COLO668 (cell line): ENCODE measurements at regions not wholly inside any gene's neighbourhood (a gene's known extent, or its start where the extent isn't known, plus 50 kb on each side); places are given as distances from the start of the nearest gene placed in this dataset.

Source experiments
- DNase-seq: peaks from one replicate; lab custom pipeline; 2025; ENCODE audit not compliant: unreplicated experiment; lab: John Stamatoyannopoulos, UW

GRCh38 chr4:126705266-126705665, 927.5 kb upstream of the INTU start:
- no peak for DNase-seq

GRCh38 chr4:126708716-126709115, 924.0 kb upstream of the INTU start:
- DNase-seq: no peak

DNA sequence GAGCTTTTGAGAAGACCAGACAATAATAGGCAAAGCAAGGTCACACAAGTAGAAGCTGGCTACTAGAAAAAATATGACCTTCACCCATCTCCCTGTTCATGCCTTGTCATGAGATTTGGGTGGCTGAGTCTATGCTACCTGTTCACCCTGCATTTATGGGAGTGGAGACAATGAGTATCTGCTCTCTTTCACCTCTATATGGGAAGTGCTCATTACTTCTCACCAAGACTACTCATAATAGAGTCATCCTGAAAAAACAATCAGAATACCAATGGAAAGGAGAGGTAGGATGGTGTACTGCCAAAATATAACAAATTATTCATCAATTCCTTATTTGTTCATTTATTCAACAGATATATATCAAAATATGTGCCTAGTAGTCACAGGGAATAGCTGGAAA, 921.8 kb upstream of the INTU start:
- DNase-seq: no peak

- no peak for DNase-seq
Observed at GRCh38 chr4:126715067-126715466, 917.7 kb upstream of the INTU start.

DNA sequence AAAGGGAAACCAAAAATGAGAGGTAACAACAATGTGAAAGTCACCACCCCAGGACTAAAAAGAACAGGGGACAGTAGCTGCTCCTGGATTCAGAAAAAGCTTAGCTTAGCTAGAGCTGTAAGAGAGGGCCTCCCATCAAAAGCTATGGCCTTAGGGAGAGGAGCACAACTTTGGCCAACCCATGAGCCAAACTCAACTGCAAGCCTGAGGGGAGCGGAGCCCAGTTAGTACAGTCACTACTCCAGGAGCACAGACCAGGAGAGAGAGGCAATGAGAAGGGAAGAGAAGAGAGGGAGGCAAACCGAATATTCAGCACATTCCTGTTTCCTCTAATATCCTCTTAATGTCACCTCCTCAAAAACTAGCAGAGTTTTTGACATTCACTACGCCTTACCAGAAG, 917.1 kb upstream of the INTU start:
- DNase-seq: no peak

GRCh38 chr4:126718136-126718535, 914.6 kb upstream of the INTU start:
- DNase-seq: no peak

DNA sequence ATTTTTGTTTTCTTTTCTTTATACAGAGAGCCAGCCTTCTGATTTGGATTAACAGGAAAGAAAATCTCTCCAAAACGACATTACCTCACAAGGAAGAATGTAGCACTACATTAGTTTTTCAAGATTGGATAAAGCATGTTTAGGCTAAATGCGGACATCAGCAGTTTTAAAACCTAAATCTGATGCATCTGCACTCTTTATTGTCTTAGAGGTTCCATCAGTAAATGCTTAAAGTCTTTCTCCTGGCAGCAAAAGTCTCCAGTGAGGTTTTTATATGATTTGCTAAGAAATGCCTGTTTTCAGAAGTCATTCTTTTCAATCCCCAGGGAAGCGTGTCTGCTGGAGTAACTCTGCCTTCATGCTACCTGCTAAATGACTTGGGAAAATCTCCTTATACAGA, 912.9 kb upstream of the INTU start:
- DNase-seq: no peak

DNA sequence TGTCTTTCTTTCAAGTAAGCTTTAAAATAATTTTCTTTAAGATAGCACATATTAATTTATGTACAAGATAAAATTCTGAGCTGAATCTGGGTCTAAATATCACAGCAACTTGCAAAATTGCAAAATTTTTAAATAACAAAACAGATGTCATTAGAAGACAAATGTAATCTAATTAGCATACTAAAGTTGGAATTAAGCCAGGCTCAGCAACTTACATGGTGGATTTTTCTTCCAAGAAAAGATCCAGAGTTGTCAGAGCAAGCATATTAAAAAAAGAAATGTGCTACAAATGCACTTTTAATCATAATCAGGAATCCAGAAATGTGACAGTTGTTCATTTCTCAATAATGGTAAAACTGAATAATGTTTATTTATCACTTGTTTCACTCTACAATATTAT, 906.9 kb upstream of the INTU start:
- DNase-seq: no peak

DNA sequence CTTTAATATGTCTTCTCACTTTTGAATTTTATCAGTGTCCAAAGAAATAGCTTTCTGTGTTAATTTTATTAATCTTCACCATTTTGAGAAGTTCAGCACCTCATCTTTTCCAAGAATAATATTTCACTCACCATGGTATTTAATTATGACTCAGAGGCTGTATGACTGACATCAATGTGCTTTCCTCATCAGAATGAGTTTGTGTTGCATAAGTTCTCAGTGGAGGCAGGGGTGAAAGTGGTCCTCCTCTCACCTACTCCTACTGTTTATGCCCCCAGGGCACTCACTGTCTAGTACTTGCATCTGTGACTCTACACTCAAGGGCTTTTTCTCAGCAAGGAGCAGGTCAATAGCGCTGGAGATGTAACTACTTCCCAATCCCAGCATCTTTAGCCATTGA, 905.3 kb upstream of the INTU start:
- no peak for DNase-seq

- no peak for DNase-seq
Observed at GRCh38 chr4:126731062-126731461, 901.7 kb upstream of the INTU start.

GRCh38 chr4:126733301-126733700, 899.5 kb upstream of the INTU start:
- no peak for DNase-seq

DNA sequence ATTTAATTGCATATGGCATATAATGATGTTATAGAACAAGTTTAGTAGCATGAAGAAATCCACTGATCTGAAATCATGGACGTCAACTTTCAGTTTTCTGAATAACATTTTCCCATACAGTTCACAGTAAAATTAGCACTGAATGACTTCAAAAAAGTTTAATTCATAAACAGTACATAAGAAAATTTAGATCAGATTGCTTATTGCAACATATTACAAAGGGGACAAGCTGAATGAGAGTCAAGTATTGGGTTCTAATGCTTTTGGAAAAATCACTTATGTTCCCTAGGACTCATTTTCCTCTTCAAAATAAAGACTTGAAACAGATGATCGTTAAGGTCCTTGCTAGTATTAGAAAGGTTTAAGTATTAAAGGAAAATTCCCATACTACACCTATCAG, 898.3 kb upstream of the INTU start:
- no peak for DNase-seq

DNA sequence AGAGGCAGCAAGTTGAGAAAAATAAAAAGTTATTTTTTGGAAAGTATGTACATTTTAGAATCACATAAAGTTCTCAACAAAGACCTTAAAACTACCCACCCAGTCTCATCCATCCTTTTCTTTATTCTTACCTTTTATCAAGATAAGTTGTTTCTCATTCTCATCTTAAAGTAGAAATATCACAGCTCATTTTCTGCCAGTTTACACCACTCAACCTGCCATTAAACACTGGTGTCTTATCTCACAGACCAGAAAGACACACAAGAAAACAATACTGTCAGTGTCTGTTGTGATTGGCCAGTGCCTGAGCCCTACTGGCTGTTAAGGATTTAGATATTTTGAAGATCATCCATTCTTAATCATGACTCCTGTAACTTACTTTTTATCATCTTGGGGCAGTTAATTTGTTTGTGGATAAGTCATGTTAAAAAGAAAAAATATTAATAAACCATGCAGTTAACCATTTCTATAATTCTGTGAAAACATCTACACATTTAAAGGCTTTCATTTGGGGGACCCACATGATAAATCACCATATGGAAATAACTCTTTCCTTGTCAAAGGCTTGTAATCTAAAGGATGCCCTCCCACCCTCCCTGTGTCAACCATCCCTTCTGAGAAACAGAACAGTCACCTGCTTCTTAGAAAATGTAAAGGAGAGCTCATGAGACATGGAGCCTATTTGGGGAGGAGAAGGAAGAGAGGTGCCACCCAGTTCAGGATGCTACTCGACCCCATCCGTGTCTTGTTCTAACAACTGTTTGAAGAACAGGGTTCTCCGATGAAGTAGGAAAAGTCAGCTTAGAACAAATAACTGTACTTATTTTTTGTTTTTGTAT, 897.2 kb upstream of the INTU start:
- no peak for DNase-seq

- no peak for DNase-seq
Observed at GRCh38 chr4:126736133-126736518, 896.6 kb upstream of the INTU start.

DNA sequence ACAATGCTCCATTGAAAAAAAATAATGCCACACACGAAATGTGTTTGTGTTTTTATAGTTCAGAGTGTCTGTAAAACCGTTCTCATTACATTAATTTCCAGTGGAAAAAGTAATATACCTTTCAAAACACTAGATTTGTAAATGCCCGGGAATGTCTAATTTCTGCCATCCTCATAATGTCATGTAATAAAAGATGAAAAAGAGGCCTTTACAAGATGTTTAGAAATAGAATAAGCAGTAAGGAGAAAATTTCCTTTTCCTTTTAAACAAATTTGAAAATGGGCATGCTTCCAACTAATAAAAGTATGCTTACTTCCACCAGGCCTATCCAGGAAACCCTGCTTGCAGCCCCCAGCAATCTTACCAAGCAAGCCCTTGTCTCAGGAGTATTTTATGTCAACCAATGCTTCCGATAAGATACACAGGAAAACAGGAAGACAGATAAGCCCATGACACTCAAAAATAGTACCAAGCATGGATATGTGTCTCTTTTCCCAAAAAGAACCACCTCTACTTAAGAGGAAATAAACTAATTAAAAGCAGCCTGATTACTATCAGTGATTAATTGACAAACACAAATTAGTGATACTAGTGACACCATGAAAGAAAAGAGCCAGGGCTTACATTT, 894.7 kb upstream of the INTU start:
- DNase-seq: no peak

DNA sequence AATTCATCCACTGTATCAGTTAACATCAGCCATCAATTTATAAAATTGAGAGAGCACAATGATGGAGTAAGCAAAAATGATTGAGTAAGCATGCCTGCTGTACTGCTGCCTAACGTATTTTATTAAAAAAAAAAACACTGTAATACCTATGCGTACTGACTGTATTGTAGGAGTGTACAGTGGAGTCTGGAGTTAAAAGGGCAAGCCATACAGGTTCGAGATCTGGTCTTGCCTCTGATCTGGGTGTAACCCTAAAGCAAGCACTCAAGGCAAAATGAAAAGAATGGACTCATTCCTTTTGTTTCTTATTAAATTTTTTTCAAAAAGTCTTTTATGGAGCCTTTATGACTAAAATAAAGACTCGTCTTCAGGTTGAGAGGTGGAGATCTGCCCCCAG, 894.2 kb upstream of the INTU start:
- no peak for DNase-seq

DNA sequence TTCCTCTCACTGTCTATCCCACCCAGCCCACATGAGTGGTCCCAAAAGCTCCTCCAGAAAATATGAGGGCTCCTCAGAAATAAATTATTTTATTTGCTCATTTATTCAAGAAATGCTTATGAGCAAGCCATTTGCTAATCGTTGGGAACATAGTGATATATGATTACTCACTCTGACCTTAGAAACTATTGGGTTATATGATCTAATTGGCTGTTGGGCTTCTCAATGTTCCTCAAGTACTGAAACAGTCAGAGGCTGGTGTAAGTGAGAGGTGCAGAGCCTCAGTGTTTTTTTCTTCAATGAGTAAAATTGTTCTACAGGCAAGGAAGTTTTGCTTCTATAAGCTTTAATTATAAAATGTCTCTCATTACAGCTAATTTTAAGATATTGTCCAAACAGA, 893.8 kb upstream of the INTU start:
- DNase-seq: no peak

- no peak for DNase-seq
Observed at GRCh38 chr4:126740687-126741086, 892.1 kb upstream of the INTU start.

DNA sequence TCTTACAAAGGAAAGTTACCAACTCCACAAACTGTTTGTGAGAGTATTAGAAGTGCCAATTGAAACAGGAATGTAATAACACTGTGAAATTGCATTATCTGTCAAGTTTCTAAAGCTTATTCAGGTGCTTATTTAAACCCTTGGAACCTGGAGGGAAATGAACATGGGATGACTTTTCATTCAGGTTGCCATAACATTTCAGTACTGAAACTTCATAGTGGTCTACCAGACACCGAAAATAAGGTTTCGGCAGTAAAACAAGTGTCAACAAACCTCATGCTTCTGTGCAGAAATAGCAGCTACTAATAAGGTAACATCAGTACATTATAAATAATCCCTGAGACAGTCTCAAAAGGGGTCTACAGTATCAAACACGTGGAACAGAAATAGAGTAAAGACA, 890.7 kb upstream of the INTU start:
- no peak for DNase-seq

- no peak for DNase-seq
Observed at GRCh38 chr4:126742885-126743284, 889.9 kb upstream of the INTU start.

- DNase-seq: no peak
Observed at GRCh38 chr4:126748736-126749135, 884.0 kb upstream of the INTU start.

DNA sequence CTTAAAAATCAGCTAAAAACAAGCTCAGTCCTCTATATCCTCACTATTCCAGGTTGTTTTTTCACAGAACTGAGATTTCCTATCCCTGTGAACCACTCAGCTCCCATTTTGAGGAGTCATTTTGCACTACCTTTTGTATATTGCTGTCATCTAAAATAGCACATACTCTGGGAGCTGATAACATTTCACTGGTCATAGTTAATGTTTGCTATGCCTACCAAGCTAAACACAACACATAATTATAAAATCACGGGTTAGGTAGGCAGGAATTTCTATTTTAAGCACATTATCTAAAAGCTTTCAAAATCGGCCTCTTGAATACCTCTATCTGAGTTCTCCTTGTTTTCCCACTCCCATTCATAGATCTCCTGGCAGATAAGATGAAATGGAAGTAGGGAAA, 882.0 kb upstream of the INTU start:
- DNase-seq: no peak

- no peak for DNase-seq
Observed at GRCh38 chr4:126752126-126752525, 880.6 kb upstream of the INTU start.
